Fibroblast of lung (primary cell): ENCODE measurements at regions not wholly inside any gene's neighbourhood (a gene's known extent, or its start where the extent isn't known, plus 50 kb on each side); places are given as distances from the start of the nearest gene placed in this dataset.

Experiments used
- DNase-seq, 2 donors: peaks; one replicate each; pipeline versions ENCODE4 v3.0.0 to v3.0.0-alpha.2; 2010; ENCODE audit warnings: low read depth in 2 of 2
- H2AFZ ChIP-seq: 2 replicates; pipeline ENCODE4 v1.5.1; 2012; ENCODE audit warnings: low read length, control low read depth, inconsistent platforms
- H3K27ac ChIP-seq: 2 replicates; pipeline ENCODE4 v1.5.1; 2011; ENCODE audit warnings: low read length, control low read depth; ENCODE audit not compliant: insufficient read depth
- H3K27me3 ChIP-seq: 2 replicates; pipeline ENCODE4 v1.5.1; 2011; ENCODE audit warnings: mild to moderate bottlenecking, low read length; ENCODE audit not compliant: control insufficient read depth, insufficient read depth
- H3K36me3 ChIP-seq: 2 replicates; pipeline ENCODE4 v1.5.1; 2011; ENCODE audit warnings: low read length; ENCODE audit not compliant: control insufficient read depth, insufficient read depth
- H3K4me1 ChIP-seq: 2 replicates; pipeline ENCODE4 v1.5.1; 2011; ENCODE audit warnings: low read length; ENCODE audit not compliant: control insufficient read depth, insufficient read depth; ENCODE audit errors: extremely low read depth
- H3K4me2 ChIP-seq: 2 replicates; pipeline ENCODE4 v1.5.1; 2011; ENCODE audit warnings: low read length, control low read depth; ENCODE audit not compliant: insufficient read depth; ENCODE audit errors: extremely low read depth
- H3K4me3 ChIP-seq, 4 experiments: fragments of 200-600 bp in 1 of 4; sonication (generic) in 1 of 4; replicated peaks in 1 of 4; 2 replicates each; pipeline ENCODE4 v1.5.1; 2011 to 2016; ENCODE audit warnings: low read length in 4 of 4, low read depth in 3 of 4, mild to moderate bottlenecking in 3 of 4, control low read depth in 2 of 4, inconsistent platforms in 1 of 4, mixed read lengths in 1 of 4; ENCODE audit not compliant: insufficient read depth in 1 of 4; ENCODE audit errors: control extremely low read depth in 1 of 4
- H3K79me2 ChIP-seq: 2 replicates; pipeline ENCODE4 v1.5.1; 2012; ENCODE audit warnings: mild to moderate bottlenecking, low read length, inconsistent platforms; ENCODE audit not compliant: control insufficient read depth, insufficient read depth
- H3K9ac ChIP-seq: 2 replicates; pipeline ENCODE4 v1.5.1; 2011; ENCODE audit warnings: mild to moderate bottlenecking, low read length, control low read depth; ENCODE audit not compliant: insufficient read depth
- H3K9me3 ChIP-seq: 2 replicates; pipeline ENCODE4 v1.5.1; 2012; ENCODE audit warnings: low read depth, low read length; ENCODE audit not compliant: control insufficient read depth, insufficient read depth
- H4K20me1 ChIP-seq: 2 replicates; pipeline ENCODE4 v1.5.1; 2011; ENCODE audit warnings: low read length; ENCODE audit not compliant: control insufficient read depth, insufficient read depth; ENCODE audit errors: extremely low read depth
- CTCF ChIP-seq, 2 donors: IDR thresholded peaks in 1 of 2; conservative IDR thresholded peaks in 1 of 2; 1 replicate in 1 of 2; 2 replicates in 1 of 2; pipeline ENCODE4 v1.5.1; 2011 to 2012; ENCODE audit warnings: low read length in 2 of 2, control low read depth in 1 of 2, inconsistent platforms in 1 of 2, low read depth in 1 of 2, mild to moderate bottlenecking in 1 of 2
- EZH2 ChIP-seq: IDR thresholded peaks from 2 replicates; pipeline ENCODE4 v1.5.1; 2012; ENCODE audit warnings: low read length, control low read depth, mild to moderate bottlenecking; ENCODE audit errors: missing control alignments

- Histone ChIP-seq H3K4me3 (no peak overlapping the region), H3K4me2 (no peak overlapping the region), H4K20me1 (no peaks in the 10 kb centered on the region), H3K9ac (no peak overlapping the region), H3K4me1 (no peaks in the 10 kb centered on the region), H3K27ac (no peak overlapping the region), H3K9me3 (no peaks in the 10 kb centered on the region), H3K79me2 (no peaks in the 10 kb centered on the region), H2AFZ (no peak overlapping the region), H3K36me3 (no peaks in the 10 kb centered on the region), H3K27me3 (no peaks in the 10 kb centered on the region)
- TF ChIP-seq EZH2 (no peak), CTCF (conservative IDR thresholded peaks at IDR 0.05 in 1 of 2, IDR thresholded peaks at IDR 0.05 in 1 of 2; ENCODE audit: low read depth in 1 of 2, low read length in 2 of 2) (no peak)
- peak in 1 of 2 donors; percentile 25 for DNase-seq
Observed at GRCh38 chr14:46051796-46052195, 599.8 kb downstream of the RPL10L start.

- no peak overlapping the region for H3K4me2 ChIP-seq
- no peak overlapping the region for H3K4me3 ChIP-seq
- H3K9ac ChIP-seq: no peak overlapping the region
- no peaks in the 10 kb centered on the region for H3K79me2 ChIP-seq
- no peaks in the 10 kb centered on the region for H3K4me1 ChIP-seq
- no peak for TF ChIP-seq EZH2
- TF ChIP-seq CTCF (conservative IDR thresholded peaks at IDR 0.05 in 1 of 2, IDR thresholded peaks at IDR 0.05 in 1 of 2; ENCODE audit: low read depth in 1 of 2, low read length in 2 of 2): peak in 1 of 2 donors; percentile 27
- H3K36me3 ChIP-seq: no peaks in the 10 kb centered on the region
- no peak overlapping the region for H3K27ac ChIP-seq
- DNase-seq: peak; percentile 17 to 47
- H2AFZ ChIP-seq: no peak overlapping the region
- H3K9me3 ChIP-seq: no peaks in the 10 kb centered on the region
- H4K20me1 ChIP-seq: no peaks in the 10 kb centered on the region
- H3K27me3 ChIP-seq: no peaks in the 10 kb centered on the region
Observed at GRCh38 chr14:46048127-46048526, 603.5 kb downstream of the RPL10L start.

GRCh38 chr14:46036099-46036498 is 615.5 kb downstream of the RPL10L start:
- H3K9ac ChIP-seq: no peak overlapping the region
- no peaks in the 10 kb centered on the region for H3K4me1 ChIP-seq
- H3K27ac ChIP-seq: no peak overlapping the region
- H3K27me3 ChIP-seq: no peaks in the 10 kb centered on the region
- no peaks in the 10 kb centered on the region for H3K79me2 ChIP-seq
- TF ChIP-seq EZH2 (no peak), CTCF (conservative IDR thresholded peaks at IDR 0.05 in 1 of 2, IDR thresholded peaks at IDR 0.05 in 1 of 2; ENCODE audit: low read depth in 1 of 2, low read length in 2 of 2) (no peak)
- no peak overlapping the region for H3K4me3 ChIP-seq
- H4K20me1 ChIP-seq: no peaks in the 10 kb centered on the region
- no peaks in the 10 kb centered on the region for H3K36me3 ChIP-seq
- H3K9me3 ChIP-seq: no peaks in the 10 kb centered on the region
- no peak for DNase-seq
- H2AFZ ChIP-seq: no peak overlapping the region
- no peak overlapping the region for H3K4me2 ChIP-seq
